Erythroblast (primary cell): ENCODE measurements at regions not wholly inside any gene's neighbourhood (a gene's known extent, or its start where the extent isn't known, plus 50 kb on each side); places are given as distances from the start of the nearest gene placed in this dataset.

ENCODE experiments used
- GATA1 ChIP-seq: IDR thresholded peaks from 2 replicates; pipeline ENCODE4 v1.6.1; 2011; ENCODE audit warnings: low read depth, mild to moderate bottlenecking, control low read depth, low read length, moderate library complexity
- POLR2A ChIP-seq: IDR thresholded peaks from 2 replicates; pipeline ENCODE4 v1.6.1; 2011; ENCODE audit warnings: mild to moderate bottlenecking, low read length

GRCh38 chr13:108361769-108362168 lies 92.3 kb downstream of the TNFSF13B start:
- TF ChIP-seq POLR2A (no peak), GATA1 (no peak)
